ENCODE measurements at regions not wholly inside any gene's neighbourhood (a gene's known extent, or its start where the extent isn't known, plus 50 kb on each side); places are given as distances from the start of the nearest gene placed in this dataset.
"Not testable (repeated sequence)": the region's sequence is repeated elsewhere in the genome, so short reads cannot be mapped to it uniquely, and the experiment has no call there.

- ATAC-seq (no peak), DNase-seq (no peak)
- H3K27me3 ChIP-seq = peaks cover 0 to 5% (median 0%) of the 10 kb centered on the region in 3 donors
- H3K4me3 ChIP-seq = no peak overlapping the region
- H3K4me1 ChIP-seq = no peaks in the 10 kb centered on the region
- no peak overlapping the region for H3K27ac ChIP-seq
- TF ChIP-seq, protein P1, sequence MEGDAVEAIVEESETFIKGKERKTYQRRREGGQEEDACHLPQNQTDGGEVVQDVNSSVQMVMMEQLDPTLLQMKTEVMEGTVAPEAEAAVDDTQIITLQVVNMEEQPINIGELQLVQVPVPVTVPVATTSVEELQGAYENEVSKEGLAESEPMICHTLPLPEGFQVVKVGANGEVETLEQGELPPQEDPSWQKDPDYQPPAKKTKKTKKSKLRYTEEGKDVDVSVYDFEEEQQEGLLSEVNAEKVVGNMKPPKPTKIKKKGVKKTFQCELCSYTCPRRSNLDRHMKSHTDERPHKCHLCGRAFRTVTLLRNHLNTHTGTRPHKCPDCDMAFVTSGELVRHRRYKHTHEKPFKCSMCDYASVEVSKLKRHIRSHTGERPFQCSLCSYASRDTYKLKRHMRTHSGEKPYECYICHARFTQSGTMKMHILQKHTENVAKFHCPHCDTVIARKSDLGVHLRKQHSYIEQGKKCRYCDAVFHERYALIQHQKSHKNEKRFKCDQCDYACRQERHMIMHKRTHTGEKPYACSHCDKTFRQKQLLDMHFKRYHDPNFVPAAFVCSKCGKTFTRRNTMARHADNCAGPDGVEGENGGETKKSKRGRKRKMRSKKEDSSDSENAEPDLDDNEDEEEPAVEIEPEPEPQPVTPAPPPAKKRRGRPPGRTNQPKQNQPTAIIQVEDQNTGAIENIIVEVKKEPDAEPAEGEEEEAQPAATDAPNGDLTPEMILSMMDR (IDR thresholded peaks at IDR 0.05 in 4 of 5, conservative IDR thresholded peaks at IDR 0.05 in 1 of 5) = no peak
- TF ChIP-seq POLR2A (IDR thresholded peaks at IDR 0.05) = no peak
- intact Hi-C loops (cut with DNase I; ENCODE audit: low total_unique reads) = no loop called here
- in situ Hi-C loops (cut with MboI; ENCODE audit: low sequenced_read_pairs in 4 of 4) = loop anchor here in 1 of 4 donors (25.0 kb wide), 1 partner anchor 107 kb away; no protein-coding TSS in a partner anchor
- H3K36me3 ChIP-seq = no peaks in the 10 kb centered on the region
- H3K9me3 ChIP-seq = no peaks in the 10 kb centered on the region
These were observed 99.0 kb upstream of the DUSP21 start for GRCh38 chrX:44744799-44745198.

DNA sequence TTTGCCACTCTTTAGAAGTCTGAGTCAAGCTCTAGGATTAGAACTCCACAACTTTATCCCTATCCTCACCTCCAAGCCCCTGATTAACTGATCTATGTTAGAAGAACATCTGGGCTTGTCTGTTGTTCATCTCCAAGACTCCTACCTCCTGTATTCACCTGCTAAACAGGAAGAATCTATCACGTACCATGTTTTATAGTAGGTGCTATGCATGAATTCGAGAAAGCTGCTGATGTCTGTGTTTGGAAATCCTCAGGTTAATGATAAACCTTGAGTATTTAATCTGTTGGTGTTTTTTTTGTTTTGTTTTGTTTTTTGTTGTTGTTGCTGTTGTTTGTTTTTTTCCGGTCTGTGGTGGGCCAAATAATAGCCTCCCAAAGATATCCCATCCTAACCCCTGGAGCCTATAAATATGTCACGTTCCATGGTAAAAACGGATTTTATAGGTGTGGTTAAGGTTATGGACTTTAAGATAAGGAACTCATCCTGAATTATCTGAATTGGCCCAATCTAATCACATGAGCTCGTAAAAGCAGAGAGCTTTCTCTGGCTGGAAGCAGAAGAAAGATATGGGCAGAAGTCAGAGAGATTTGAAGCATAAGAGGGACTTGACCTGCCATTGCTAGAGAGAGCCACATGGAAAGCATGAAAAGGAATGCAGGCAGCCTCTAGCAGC, 101.2 kb upstream of the DUSP21 start:
- TF ChIP-seq, protein P1 (IDR thresholded peaks at IDR 0.05 in 4 of 5, conservative IDR thresholded peaks at IDR 0.05 in 1 of 5) = no peak
- TF ChIP-seq POLR2A (IDR thresholded peaks at IDR 0.05) = no peak

DNA sequence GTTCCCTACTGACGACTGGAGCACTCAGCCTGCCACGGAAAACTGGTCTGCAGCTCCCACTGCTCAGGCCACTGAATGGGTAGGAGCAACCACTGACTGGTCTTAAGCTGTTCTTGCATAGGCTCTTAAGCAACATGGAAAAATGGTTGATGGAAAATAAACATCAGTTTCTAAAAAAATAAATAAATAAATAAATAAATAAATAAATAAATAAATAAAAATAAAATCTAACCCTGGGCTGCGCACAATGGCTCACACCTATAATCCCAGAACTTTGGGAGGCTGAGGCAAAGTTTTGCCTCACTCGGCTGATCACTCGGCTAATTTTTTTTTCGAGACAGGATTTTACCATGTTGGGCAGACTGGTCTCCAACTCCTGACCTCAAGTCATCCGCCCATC, 102.0 kb upstream of the DUSP21 start:
- H3K4me1 ChIP-seq; H3K9me3 ChIP-seq; ATAC-seq; H3K27me3 ChIP-seq; DNase-seq; H3K4me3 ChIP-seq; H3K27ac ChIP-seq; H3K36me3 ChIP-seq; intact Hi-C loops (cut with DNase I; ENCODE audit: low total_unique reads): not testable (repeated sequence)
- in situ Hi-C loops (cut with MboI; ENCODE audit: low sequenced_read_pairs in 4 of 4) = loop anchor here in 1 of 4 donors (25.0 kb wide), 1 partner anchor 105 kb away; no protein-coding TSS in a partner anchor

More for the DNA sequence above, 101.2 kb upstream of the DUSP21 start:
- no peaks in the 10 kb centered on the region for H3K4me1 ChIP-seq
- H3K36me3 ChIP-seq = no peaks in the 10 kb centered on the region
- ATAC-seq = no peak
- H3K4me3 ChIP-seq = no peak overlapping the region
- intact Hi-C loops (cut with DNase I; ENCODE audit: low total_unique reads) = no loop called here
- H3K9me3 ChIP-seq = no peaks in the 10 kb centered on the region
- no peak for DNase-seq
- peaks cover 0 to 5% (median 0%) of the 10 kb centered on the region in 3 donors for H3K27me3 ChIP-seq
- no peak overlapping the region for H3K27ac ChIP-seq
- in situ Hi-C loops (cut with MboI; ENCODE audit: low sequenced_read_pairs in 4 of 4) = loop anchor here in 1 of 4 donors (25.0 kb wide), 1 partner anchor 105 kb away; no protein-coding TSS in a partner anchor

GRCh38 chrX:44741458-44741857, 102.4 kb upstream of the DUSP21 start:
- H3K36me3 ChIP-seq; intact Hi-C loops (cut with DNase I; ENCODE audit: low total_unique reads); DNase-seq; H3K27me3 ChIP-seq; H3K4me1 ChIP-seq; H3K27ac ChIP-seq; H3K9me3 ChIP-seq; H3K4me3 ChIP-seq; ATAC-seq: not testable (repeated sequence)
- in situ Hi-C loops (cut with MboI; ENCODE audit: low sequenced_read_pairs in 4 of 4) = loop anchor here in 1 of 4 donors (25.0 kb wide), 1 partner anchor 104 kb away; no protein-coding TSS in a partner anchor

- Histone ChIP-seq H3K4me1 (no peaks in the 10 kb centered on the region), H3K9me3 (no peaks in the 10 kb centered on the region), H3K36me3 (no peaks in the 10 kb centered on the region), H3K27me3 (no peaks in the 10 kb centered on the region), H3K4me3 (no peak overlapping the region), H3K27ac (no peak overlapping the region)
- no peak for TF ChIP-seq POLR2A (IDR thresholded peaks at IDR 0.05)
- TF ChIP-seq, protein P1 (IDR thresholded peaks at IDR 0.05 in 4 of 5, conservative IDR thresholded peaks at IDR 0.05 in 1 of 5) = no peak
- intact Hi-C loops (cut with DNase I; ENCODE audit: low total_unique reads) (no loop called here), in situ Hi-C loops (cut with MboI; ENCODE audit: low sequenced_read_pairs in 4 of 4) (loop anchor here in 1 of 4 donors (25.0 kb wide), 1 partner anchor 98 kb away; no protein-coding TSS in a partner anchor)
- ATAC-seq = no peak
- no peak for DNase-seq
These were observed 108.3 kb upstream of the DUSP21 start for GRCh38 chrX:44735498-44735897.

Measured in gastrocnemius medialis (tissue), 4 donors.